Trophoblast cell (in vitro differentiated cells and primary cell): ENCODE measurements at regions not wholly inside any gene's neighbourhood (a gene's known extent, or its start where the extent isn't known, plus 50 kb on each side); places are given as distances from the start of the nearest gene placed in this dataset.

Experiments
- DNase-seq, 2 donors: peaks; one replicate each; pipeline ENCODE4 v3.0.0-alpha.2; 2016
- H2AFZ ChIP-seq: 2 replicates; pipeline ENCODE4 v1.6.1; 2013; ENCODE audit warnings: low read length, moderate library complexity, mild to moderate bottlenecking; ENCODE audit not compliant: insufficient read depth, poor library complexity
- H2AK5ac ChIP-seq: 2 replicates; pipeline ENCODE4 v1.6.1; 2013; ENCODE audit warnings: mild to moderate bottlenecking, low read length
- H2BK120ac ChIP-seq: 2 replicates; pipeline ENCODE4 v1.6.1; 2013; ENCODE audit warnings: low read length, mild to moderate bottlenecking, moderate library complexity; ENCODE audit not compliant: insufficient read depth, poor library complexity
- H2BK12ac ChIP-seq: 2 replicates; pipeline ENCODE4 v1.6.1; 2013; ENCODE audit warnings: mild to moderate bottlenecking, low read length, moderate library complexity
- H2BK5ac ChIP-seq: 2 replicates; pipeline ENCODE4 v1.6.1; 2013; ENCODE audit warnings: low read length, low read depth, moderate library complexity, mild to moderate bottlenecking; ENCODE audit not compliant: poor library complexity
- H3K14ac ChIP-seq: 2 replicates; pipeline ENCODE4 v1.6.1; 2013; ENCODE audit warnings: mild to moderate bottlenecking, low read length
- H3K18ac ChIP-seq: 2 replicates; pipeline ENCODE4 v1.6.1; 2013; ENCODE audit warnings: mild to moderate bottlenecking, low read length
- H3K23ac ChIP-seq: 2 replicates; pipeline ENCODE4 v1.6.1; 2013; ENCODE audit warnings: low read length
- H3K27ac ChIP-seq: 2 replicates; pipeline ENCODE4 v1.5.1; 2013; ENCODE audit warnings: low read depth, mild to moderate bottlenecking, inconsistent platforms, low read length, moderate library complexity
- H3K27me3 ChIP-seq: 2 replicates; pipeline ENCODE4 v1.6.1; 2013; ENCODE audit warnings: inconsistent platforms, mild to moderate bottlenecking, low read length, moderate library complexity; ENCODE audit not compliant: insufficient read depth
- H3K36me3 ChIP-seq, 2 experiments: 1 replicate in 1 of 2; 2 replicates in 1 of 2; pipeline ENCODE4 v1.6.1; 2013; ENCODE audit warnings: low read length in 2 of 2, mild to moderate bottlenecking in 2 of 2, moderate library complexity in 1 of 2; ENCODE audit not compliant: insufficient read depth in 2 of 2, control insufficient read depth in 1 of 2
- H3K4ac ChIP-seq: 2 replicates; pipeline ENCODE4 v1.6.1; 2013; ENCODE audit warnings: low read depth, mild to moderate bottlenecking, low read length, moderate library complexity
- H3K4me1 ChIP-seq, 2 experiments: 1 replicate in 1 of 2; 2 replicates in 1 of 2; pipeline ENCODE4 v1.6.1; 2013; ENCODE audit warnings: low read length in 2 of 2, mild to moderate bottlenecking in 2 of 2, moderate library complexity in 1 of 2; ENCODE audit not compliant: insufficient read depth in 2 of 2, control insufficient read depth in 1 of 2
- H3K4me2 ChIP-seq: 2 replicates; pipeline ENCODE4 v1.6.1; 2013; ENCODE audit warnings: inconsistent platforms, mild to moderate bottlenecking, low read length, moderate library complexity
- H3K4me3 ChIP-seq: 2 replicates; pipeline ENCODE4 v1.5.1; 2013; ENCODE audit warnings: mild to moderate bottlenecking, low read depth, low read length, inconsistent platforms
- H3K79me1 ChIP-seq: one replicate; pipeline ENCODE4 v1.6.1; 2013; ENCODE audit warnings: low read length
- H3K79me2 ChIP-seq: 2 replicates; pipeline ENCODE4 v1.6.1; 2013; ENCODE audit warnings: low read length, mild to moderate bottlenecking; ENCODE audit not compliant: control insufficient read depth, insufficient read depth, poor library complexity
- H3K9ac ChIP-seq: 2 replicates; pipeline ENCODE4 v1.6.1; 2013; ENCODE audit warnings: mild to moderate bottlenecking, low read length
- H3K9me3 ChIP-seq: 2 replicates; pipeline ENCODE4 v1.6.1; 2013; ENCODE audit warnings: low read depth, mild to moderate bottlenecking, control low read depth, inconsistent platforms, low read length; ENCODE audit not compliant: insufficient read depth
- H4K12ac ChIP-seq: 2 replicates; pipeline ENCODE4 v1.6.1; 2013; ENCODE audit warnings: low read depth, mild to moderate bottlenecking, low read length, moderate library complexity
- H4K8ac ChIP-seq: 2 replicates; pipeline ENCODE4 v1.6.1; 2013; ENCODE audit warnings: low read depth, mild to moderate bottlenecking, low read length, moderate library complexity
- H4K91ac ChIP-seq: one replicate; pipeline ENCODE4 v1.6.1; 2013; ENCODE audit warnings: low read depth, mild to moderate bottlenecking, low read length, moderate library complexity
- WGBS: extraction: QIAGEN DNeasy Blood & Tissue Kit; methylation state at CpG from one replicate; pipeline ENCODE4 v1.1.7; 2013; ENCODE audit warnings: missing lambda C conversion rate; ENCODE audit not compliant: insufficient read length, insufficient coverage; ENCODE audit errors: extremely low coverage; 5-methylcytosine and 5-hydroxymethylcytosine counted together

DNA sequence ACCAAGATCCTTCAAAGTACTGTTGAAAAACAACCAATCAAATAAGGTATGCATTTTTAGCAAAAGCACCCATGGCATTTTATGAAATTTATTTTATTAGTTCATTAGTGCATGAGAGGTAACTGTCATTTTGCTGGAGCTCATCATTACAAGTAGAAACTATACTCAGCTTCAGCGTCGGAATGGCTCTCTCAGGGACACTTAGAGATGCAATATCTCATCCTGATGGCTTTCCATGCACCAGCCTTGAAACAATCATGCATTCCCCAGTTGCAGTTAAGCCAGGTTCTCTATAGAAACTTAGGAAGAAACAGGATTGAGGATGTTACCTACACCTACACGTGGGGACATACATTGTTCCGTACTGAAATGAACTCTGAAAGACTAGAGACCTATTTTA, 219.5 kb downstream of the GALR1 start:
- Histone ChIP-seq H3K36me3 (no peaks in the 10 kb centered on the region), H3K9ac (no peak overlapping the region), H3K9me3 (no peaks in the 10 kb centered on the region), H3K14ac (no peak overlapping the region), H4K91ac (no peak overlapping the region), H2AFZ (no peak overlapping the region), H3K23ac (no peak overlapping the region), H3K4me1 (no peaks in the 10 kb centered on the region), H3K79me2 (no peaks in the 10 kb centered on the region), H4K12ac (no peak overlapping the region), H4K8ac (no peak overlapping the region), H3K79me1 (no peaks in the 10 kb centered on the region), H3K4me2 (no peak overlapping the region), H3K18ac (no peak overlapping the region), H2AK5ac (no peak overlapping the region), H2BK5ac (no peak overlapping the region), H3K27ac (no peak overlapping the region), H3K4me3 (no peak overlapping the region), H3K4ac (no peak overlapping the region), H2BK120ac (no peak overlapping the region), H2BK12ac (no peak overlapping the region), H3K27me3 (no peaks in the 10 kb centered on the region)
- WGBS: no CpG with 5 or more reads among the region's 4 CpGs
- no peak for DNase-seq

DNA sequence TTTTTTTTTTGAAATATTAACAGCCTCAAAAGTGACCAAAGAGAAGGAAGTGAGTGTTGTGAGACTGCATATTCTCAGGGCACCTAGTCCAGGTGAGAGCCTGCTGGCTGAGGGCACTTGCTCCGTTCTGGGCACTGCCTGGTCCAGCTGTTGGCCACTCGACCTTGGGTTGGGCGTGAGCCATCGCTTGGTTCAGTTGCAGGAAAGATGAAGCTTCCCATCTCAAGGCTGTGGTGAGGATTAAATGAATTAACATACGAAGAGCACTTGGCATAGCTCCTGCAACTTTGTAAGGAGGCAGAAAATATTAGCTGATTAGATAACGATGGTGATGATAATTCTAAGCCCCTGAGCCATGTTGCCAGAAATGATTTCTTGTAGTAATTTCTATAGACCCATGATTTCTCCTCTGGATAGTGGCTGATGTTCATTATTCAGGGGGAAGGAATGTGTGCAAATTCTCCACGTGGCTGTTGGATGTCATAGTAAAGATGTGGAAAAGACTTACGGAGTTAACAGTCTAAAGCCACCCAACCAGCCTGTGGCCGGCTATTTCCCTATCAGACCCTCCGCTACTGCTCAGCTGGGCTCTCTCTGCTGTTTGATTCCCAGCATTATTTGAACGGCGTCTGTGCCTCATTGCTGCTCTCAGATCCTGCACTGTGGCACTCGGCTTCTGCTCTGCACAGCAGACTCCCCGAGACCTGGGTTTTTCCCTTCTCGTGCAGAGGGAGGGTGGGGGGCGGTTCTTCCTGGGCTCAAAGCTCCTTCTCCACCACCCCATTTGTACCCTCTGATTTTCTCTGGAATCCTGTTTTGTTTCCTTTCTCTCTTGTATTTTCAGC, 221.1 kb downstream of the GALR1 start:
- Histone ChIP-seq H4K8ac (no peak overlapping the region), H2AK5ac (no peak overlapping the region), H2BK120ac (no peak overlapping the region), H3K4me1 (no peaks in the 10 kb centered on the region), H3K36me3 (no peaks in the 10 kb centered on the region), H2BK5ac (no peak overlapping the region), H3K4me2 (no peak overlapping the region), H2AFZ (no peak overlapping the region), H3K27ac (no peak overlapping the region), H4K12ac (no peak overlapping the region), H3K27me3 (no peaks in the 10 kb centered on the region), H3K9ac (no peak overlapping the region), H3K79me1 (no peaks in the 10 kb centered on the region), H3K14ac (no peak overlapping the region), H3K9me3 (no peaks in the 10 kb centered on the region), H3K23ac (no peak overlapping the region), H3K4ac (no peak overlapping the region), H2BK12ac (no peak overlapping the region), H3K4me3 (no peak overlapping the region), H3K18ac (no peak overlapping the region), H3K79me2 (no peaks in the 10 kb centered on the region), H4K91ac (no peak overlapping the region)
- WGBS: no CpG with 5 or more reads among the region's 16 CpGs
- no peak for DNase-seq

DNA sequence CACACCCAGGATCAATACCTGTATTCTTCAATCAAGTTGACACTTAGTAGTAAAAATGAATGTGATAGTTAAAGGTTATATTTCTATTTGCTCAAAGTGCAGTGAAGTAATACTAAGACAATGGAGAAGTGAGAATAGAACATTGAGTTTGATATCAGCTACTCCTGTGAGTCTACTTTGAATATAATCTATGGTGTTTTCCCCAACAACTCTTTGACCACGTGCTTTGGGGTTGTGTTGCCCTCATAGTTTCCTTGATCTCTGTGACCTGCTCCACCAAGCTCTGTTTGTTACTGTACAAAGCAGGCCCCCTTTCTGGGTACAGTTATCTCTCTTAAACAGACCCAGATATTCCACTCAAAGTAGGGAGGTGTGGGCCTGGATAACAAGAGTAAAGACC, 222.9 kb downstream of the GALR1 start:
- Histone ChIP-seq H2BK120ac (no peak overlapping the region), H4K91ac (no peak overlapping the region), H4K12ac (no peak overlapping the region), H4K8ac (no peak overlapping the region), H3K4me1 (no peaks in the 10 kb centered on the region), H3K9me3 (no peaks in the 10 kb centered on the region), H2BK12ac (no peak overlapping the region), H2AK5ac (no peak overlapping the region), H3K14ac (no peak overlapping the region), H3K23ac (no peak overlapping the region), H3K27ac (no peak overlapping the region), H3K18ac (no peak overlapping the region), H3K4me3 (no peak overlapping the region), H2BK5ac (no peak overlapping the region), H3K79me1 (no peaks in the 10 kb centered on the region), H3K79me2 (no peaks in the 10 kb centered on the region), H3K4me2 (no peak overlapping the region), H3K4ac (no peak overlapping the region), H3K27me3 (no peaks in the 10 kb centered on the region), H2AFZ (no peak overlapping the region), H3K36me3 (no peaks in the 10 kb centered on the region), H3K9ac (no peak overlapping the region)
- WGBS: no CpG with 5 or more reads among the region's 1 CpG
- no peak for DNase-seq

DNA sequence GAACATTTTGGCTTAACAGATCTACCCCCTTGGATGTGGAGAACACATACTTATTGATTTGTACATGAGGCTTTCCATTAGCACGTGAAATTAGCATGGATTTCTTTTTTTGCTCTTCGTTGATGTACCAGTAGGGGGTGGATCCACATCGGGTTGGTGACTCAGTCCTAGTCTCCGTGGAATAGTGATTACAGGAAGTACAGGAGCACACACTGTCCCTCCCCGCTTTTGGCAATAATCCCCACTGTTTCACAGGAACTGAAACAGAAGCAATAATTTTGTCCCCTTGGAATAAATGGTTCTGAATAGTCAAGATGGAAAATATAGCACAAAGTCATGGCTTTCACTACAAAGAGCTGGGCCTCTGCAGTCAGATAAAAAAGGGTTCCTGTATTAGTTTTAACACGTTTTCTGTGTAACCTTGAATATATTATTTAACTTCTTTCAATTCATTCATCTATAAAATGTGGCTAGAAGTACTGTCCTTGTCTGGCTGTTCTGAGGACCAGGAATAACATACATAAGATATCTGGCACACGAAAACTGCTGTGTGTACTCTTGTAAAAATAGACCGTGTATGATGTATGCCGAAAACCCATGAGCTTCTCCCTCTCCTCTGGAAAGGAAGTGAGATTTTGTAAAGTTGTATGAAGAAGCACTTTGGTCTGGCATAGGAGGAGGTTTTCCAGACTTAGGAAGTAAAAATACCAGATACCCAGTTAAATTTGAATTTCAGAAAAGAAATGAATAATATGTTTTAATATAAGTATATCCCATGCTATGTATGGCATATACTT, 229.2 kb downstream of the GALR1 start:
- H3K9ac ChIP-seq: no peak overlapping the region
- H3K27ac ChIP-seq: no peak overlapping the region
- H3K4me3 ChIP-seq: no peak overlapping the region
- no peak overlapping the region for H2BK5ac ChIP-seq
- no peak overlapping the region for H4K12ac ChIP-seq
- H3K79me1 ChIP-seq: no peaks in the 10 kb centered on the region
- peak in 1 of 2 donors; percentile 1 for DNase-seq
- no peak overlapping the region for H3K4ac ChIP-seq
- no peak overlapping the region for H4K91ac ChIP-seq
- H3K4me2 ChIP-seq: no peak overlapping the region
- WGBS: no CpG with 5 or more reads among the region's 9 CpGs
- H3K79me2 ChIP-seq: no peaks in the 10 kb centered on the region
- no peak overlapping the region for H2BK120ac ChIP-seq
- no peak overlapping the region for H2AK5ac ChIP-seq
- H3K27me3 ChIP-seq: no peaks in the 10 kb centered on the region
- H3K36me3 ChIP-seq: no peaks in the 10 kb centered on the region
- H3K9me3 ChIP-seq: no peaks in the 10 kb centered on the region
- H3K18ac ChIP-seq: no peak overlapping the region
- H3K14ac ChIP-seq: no peak overlapping the region
- H2AFZ ChIP-seq: no peak overlapping the region
- H3K4me1 ChIP-seq: no peaks in the 10 kb centered on the region
- no peak overlapping the region for H4K8ac ChIP-seq
- no peak overlapping the region for H2BK12ac ChIP-seq
- H3K23ac ChIP-seq: no peak overlapping the region
